Psoas muscle (tissue), 7 donors: ENCODE measurements at regions not wholly inside any gene's neighbourhood (a gene's known extent, or its start where the extent isn't known, plus 50 kb on each side); places are given as distances from the start of the nearest gene placed in this dataset.

Experiments used
- ATAC-seq, 4 donors: fragments of 200-7000 bp; cut with Tn5 transposase; one replicate each; pipeline ENCODE4 v1.9.1; 2020; ENCODE audit warnings: moderate library complexity in 3 of 4, mild to moderate bottlenecking in 2 of 4
- DNase-seq, 2 donors: peaks; one replicate each; pipeline ENCODE4 v3.0.0-alpha.2; 2020
- H3K27ac ChIP-seq: fragments of 200-600 bp; one replicate; pipeline ENCODE4 v1.8.0; 2022
- H3K27me3 ChIP-seq, 3 donors: fragments of 200-600 bp in 1 of 3; one replicate each; pipeline versions ENCODE4 v1.6.1 to v1.8.0; 2013 to 2022; ENCODE audit warnings: low read length in 2 of 3, mild to moderate bottlenecking in 2 of 3, moderate library complexity in 1 of 3; ENCODE audit not compliant: insufficient read depth in 3 of 3
- H3K36me3 ChIP-seq, 2 donors: fragments of 200-600 bp in 1 of 2; one replicate each; pipeline versions ENCODE4 v1.6.1 to v1.8.0; 2013 to 2022; ENCODE audit warnings: low read depth in 1 of 2, mild to moderate bottlenecking in 1 of 2, moderate library complexity in 1 of 2; ENCODE audit not compliant: insufficient read depth in 1 of 2
- H3K4me1 ChIP-seq: fragments of 200-600 bp; one replicate; pipeline ENCODE4 v1.8.0; 2022
- H3K4me3 ChIP-seq: fragments of 200-600 bp; one replicate; pipeline ENCODE4 v1.8.0; 2022; ENCODE audit warnings: mild to moderate bottlenecking
- H3K9me3 ChIP-seq: fragments of 200-600 bp; one replicate; pipeline ENCODE4 v1.8.0; 2022
- WGBS, 3 donors: extraction: QIAGEN DNeasy Blood & Tissue Kit; methylation state at CpG; one replicate each; pipeline versions ENCODE4 v1.1.6 to v1.1.7; 2013; 5-methylcytosine and 5-hydroxymethylcytosine counted together
- intact Hi-C, 2 donors: fragments of 100-400 bp; cut with DNase I; formaldehyde crosslinking; loops; one replicate each; pipeline versions ENCODE4 v1.11.0 to v1.14.2; 2022
- TF ChIP-seq, protein P1 (sequence below): fragments of 200-600 bp; IDR thresholded peaks from one replicate; pipeline ENCODE4 v1.8.0; 2022; ENCODE audit warnings: antibody characterized with exemption
- donor health status: healthy with polysubstance abuse.
- donor health status: DM: no; HTN: no; CAD: no; lungs with moderate emphysema.
- donor health status: Bipolar disorder and iron deficiency.
- donor health status: healthy.
- donor health status: DM: yes; HTN: yes; CAD: no.
- donor health status: DM: no; HTN: no; CAD: no.
- donor health status: DM: yes; HTN: yes; CAD: no.

DNA sequence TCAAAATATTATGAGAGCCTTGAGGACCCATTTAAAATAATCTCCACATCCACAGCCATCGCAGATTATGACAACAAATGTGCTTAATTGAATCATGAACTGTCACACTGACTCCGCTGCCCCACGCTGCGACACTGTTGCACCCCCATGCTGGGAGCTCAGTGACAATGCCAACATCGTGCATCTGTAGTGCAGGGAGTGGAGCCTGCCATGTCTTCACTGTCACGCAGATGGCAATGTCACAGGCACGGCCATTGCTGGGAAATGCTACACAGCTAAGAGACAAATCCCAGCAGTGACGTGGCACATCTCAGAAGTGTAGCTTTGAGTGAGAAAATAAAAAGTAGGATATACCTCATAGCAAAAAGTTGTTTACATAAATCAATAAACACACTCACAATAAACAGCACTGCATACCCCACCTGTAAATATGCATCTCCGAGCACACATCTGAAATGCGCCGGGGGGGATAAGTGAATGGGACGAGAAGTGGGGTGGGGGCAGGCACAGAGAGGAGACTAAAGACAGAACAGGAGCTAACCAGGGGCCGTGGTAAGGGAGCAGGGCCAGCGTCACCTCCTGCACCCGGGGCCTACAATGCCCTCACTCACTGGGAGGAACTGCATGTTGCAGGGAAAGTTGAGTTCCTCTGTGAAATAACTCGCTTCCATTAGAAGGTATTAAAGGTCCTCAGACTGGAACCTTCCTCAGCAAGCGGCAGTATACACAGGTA lies 349.9 kb downstream of the THBS2 start:
- intact Hi-C loops: no loop called here
- TF ChIP-seq, protein P1, sequence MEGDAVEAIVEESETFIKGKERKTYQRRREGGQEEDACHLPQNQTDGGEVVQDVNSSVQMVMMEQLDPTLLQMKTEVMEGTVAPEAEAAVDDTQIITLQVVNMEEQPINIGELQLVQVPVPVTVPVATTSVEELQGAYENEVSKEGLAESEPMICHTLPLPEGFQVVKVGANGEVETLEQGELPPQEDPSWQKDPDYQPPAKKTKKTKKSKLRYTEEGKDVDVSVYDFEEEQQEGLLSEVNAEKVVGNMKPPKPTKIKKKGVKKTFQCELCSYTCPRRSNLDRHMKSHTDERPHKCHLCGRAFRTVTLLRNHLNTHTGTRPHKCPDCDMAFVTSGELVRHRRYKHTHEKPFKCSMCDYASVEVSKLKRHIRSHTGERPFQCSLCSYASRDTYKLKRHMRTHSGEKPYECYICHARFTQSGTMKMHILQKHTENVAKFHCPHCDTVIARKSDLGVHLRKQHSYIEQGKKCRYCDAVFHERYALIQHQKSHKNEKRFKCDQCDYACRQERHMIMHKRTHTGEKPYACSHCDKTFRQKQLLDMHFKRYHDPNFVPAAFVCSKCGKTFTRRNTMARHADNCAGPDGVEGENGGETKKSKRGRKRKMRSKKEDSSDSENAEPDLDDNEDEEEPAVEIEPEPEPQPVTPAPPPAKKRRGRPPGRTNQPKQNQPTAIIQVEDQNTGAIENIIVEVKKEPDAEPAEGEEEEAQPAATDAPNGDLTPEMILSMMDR: no peak
- H3K4me1 ChIP-seq: no peaks in the 10 kb centered on the region
- WGBS, 3 donors: 87 to 92% (median 88%) methylated on average over 17 of the region's 17 CpGs
- H3K4me3 ChIP-seq: no peak overlapping the region
- no peak for DNase-seq
- H3K9me3 ChIP-seq: no peaks in the 10 kb centered on the region
- no peak overlapping the region for H3K27ac ChIP-seq
- H3K36me3 ChIP-seq: no peaks in the 10 kb centered on the region
- no peaks in the 10 kb centered on the region for H3K27me3 ChIP-seq
- ATAC-seq: no peak

DNA sequence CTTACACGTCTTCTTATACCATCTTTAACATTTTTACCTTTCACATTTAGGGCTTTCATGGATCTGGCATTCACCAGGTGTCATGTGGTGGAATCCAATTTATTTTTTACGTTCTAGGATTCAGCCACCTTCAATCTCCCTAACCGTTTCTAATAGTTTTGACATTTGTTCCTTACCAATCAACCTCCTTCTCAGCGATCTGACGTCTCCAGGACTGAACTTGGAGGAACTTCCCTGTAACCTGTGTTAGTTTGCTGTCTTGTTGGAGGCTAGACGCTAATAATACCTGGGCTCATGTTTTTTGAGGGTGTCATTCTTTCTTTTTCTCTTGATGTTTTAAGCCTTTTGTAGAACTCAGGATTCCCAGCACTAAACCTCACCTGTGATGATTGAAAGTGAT lies 351.6 kb downstream of the THBS2 start:
- no peak overlapping the region for H3K27ac ChIP-seq
- H3K27me3 ChIP-seq: no peaks in the 10 kb centered on the region

DNA sequence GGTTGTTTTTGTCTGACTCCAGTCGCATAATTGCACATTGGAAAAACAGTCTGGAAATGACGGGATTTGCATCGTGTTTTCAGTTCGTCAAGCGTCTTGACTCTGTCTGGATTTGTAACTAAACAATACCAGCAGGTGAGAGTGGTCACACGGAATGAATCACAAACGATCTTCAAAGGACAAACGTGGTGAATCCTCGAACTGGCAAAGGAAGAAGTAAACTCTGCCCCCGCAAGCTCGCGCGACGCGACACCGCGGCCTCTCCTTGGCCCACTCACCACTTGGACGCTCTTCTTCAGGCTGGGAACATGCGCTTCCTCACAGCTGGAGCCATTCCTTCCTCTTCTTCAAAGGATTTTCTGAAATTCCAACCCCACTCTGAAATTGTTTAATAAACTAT lies 352.6 kb downstream of the THBS2 start:
- Histone ChIP-seq H3K4me3 (no peak overlapping the region), H3K36me3 (no peaks in the 10 kb centered on the region), H3K27ac (no peak overlapping the region), H3K9me3 (no peaks in the 10 kb centered on the region), H3K27me3 (no peaks in the 10 kb centered on the region), H3K4me1 (no peaks in the 10 kb centered on the region)
- intact Hi-C loops: no loop called here
- WGBS, 3 donors: 87 to 90% (median 88%) methylated on average over 19 of the region's 19 CpGs
- TF ChIP-seq, protein P1: no peak
- DNase-seq (no peak), ATAC-seq (no peak)

More for the DNA sequence above, 351.6 kb downstream of the THBS2 start:
- 76 to 85% (median 78%) methylated on average over 6 of the region's 6 CpGs for WGBS, 3 donors
- Histone ChIP-seq H3K36me3 (no peaks in the 10 kb centered on the region), H3K9me3 (no peaks in the 10 kb centered on the region), H3K4me1 (no peaks in the 10 kb centered on the region), H3K4me3 (no peak overlapping the region)
- intact Hi-C loops: no loop called here
- ATAC-seq (no peak), DNase-seq (no peak)
- TF ChIP-seq, protein P1: no peak

DNA sequence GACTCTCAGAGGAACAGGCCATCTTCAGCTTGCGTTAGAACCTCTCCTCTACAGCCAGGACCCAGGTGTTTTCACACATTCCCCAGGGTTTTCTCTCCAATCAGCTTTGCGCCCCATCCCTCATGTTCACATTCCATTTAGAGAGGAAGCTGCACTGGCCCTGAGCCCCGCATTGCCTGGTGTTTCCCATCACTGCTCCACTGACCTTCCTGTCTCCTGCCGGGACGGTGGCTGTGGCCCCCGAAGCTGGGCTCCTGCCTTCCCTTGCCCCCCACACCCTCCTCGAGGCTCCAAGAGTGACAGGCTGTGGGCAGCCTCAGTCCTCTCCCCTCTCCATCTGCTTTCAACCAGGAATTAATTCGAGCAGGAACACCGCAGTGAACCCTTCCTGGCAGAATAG lies 357.3 kb downstream of the THBS2 start:
- intact Hi-C loops: loop anchor here in 1 of 2 donors (5.0 kb wide), 1 partner anchor 56 kb away; no protein-coding TSS in a partner anchor
- no peak for DNase-seq

More for the DNA sequence above, 357.3 kb downstream of the THBS2 start:
- no peak for ATAC-seq
- no peaks in the 10 kb centered on the region for H3K9me3 ChIP-seq
- no peaks in the 10 kb centered on the region for H3K36me3 ChIP-seq
- H3K4me1 ChIP-seq: no peaks in the 10 kb centered on the region
- H3K27me3 ChIP-seq: no peaks in the 10 kb centered on the region
- 82 to 85% (median 84%) methylated on average over 9 of the region's 9 CpGs for WGBS, 3 donors
- TF ChIP-seq, protein P1: no peak
- H3K4me3 ChIP-seq: no peak overlapping the region
- H3K27ac ChIP-seq: no peak overlapping the region
